HG02852 (cell line): ENCODE measurements at regions not wholly inside any gene's neighbourhood (a gene's known extent, or its start where the extent isn't known, plus 50 kb on each side); places are given as distances from the start of the nearest gene placed in this dataset.

ENCODE experiments used
- ATAC-seq: cut with Tn5 transposase; IDR thresholded peaks from one replicate; pipeline ENCODE4 v1.9.1; 2021; ENCODE audit warnings: mild to moderate bottlenecking, moderate library complexity; ENCODE audit not compliant: unreplicated experiment

- ATAC-seq: no peak
Measured at GRCh38 chr10:15462253-15462897, 91.3 kb upstream of the FAM171A1 start.

GRCh38 chr10:15461353-15462108 lies 90.4 kb upstream of the FAM171A1 start:
- no peak for ATAC-seq

- no peak for ATAC-seq
Measured at GRCh38 chr10:15460661-15461060, 89.6 kb upstream of the FAM171A1 start.

- no peak for ATAC-seq
Measured at GRCh38 chr10:15459218-15459617, 88.1 kb upstream of the FAM171A1 start.

GRCh38 chr10:15457382-15457781 lies 86.3 kb upstream of the FAM171A1 start:
- no peak for ATAC-seq

- no peak for ATAC-seq
Measured at GRCh38 chr10:15455456-15455855, 84.4 kb upstream of the FAM171A1 start.

GRCh38 chr10:15453926-15454325 lies 82.8 kb upstream of the FAM171A1 start:
- no peak for ATAC-seq

GRCh38 chr10:15453457-15453856 lies 82.4 kb upstream of the FAM171A1 start:
- no peak for ATAC-seq

GRCh38 chr10:15452545-15452944 lies 81.5 kb upstream of the FAM171A1 start:
- no peak for ATAC-seq

- ATAC-seq: no peak
Measured at GRCh38 chr10:15451137-15452094, 80.3 kb upstream of the FAM171A1 start.

- ATAC-seq: no peak
Measured at GRCh38 chr10:15448598-15448997, 77.5 kb upstream of the FAM171A1 start.

GRCh38 chr10:15445006-15445390 lies 73.9 kb upstream of the FAM171A1 start:
- ATAC-seq: no peak

GRCh38 chr10:15444105-15445005 lies 73.3 kb upstream of the FAM171A1 start:
- ATAC-seq: no peak

GRCh38 chr10:15442056-15442455 lies 71.0 kb upstream of the FAM171A1 start:
- no peak for ATAC-seq

GRCh38 chr10:15440204-15440711 lies 69.2 kb upstream of the FAM171A1 start:
- no peak for ATAC-seq

GRCh38 chr10:15439341-15439842 lies 68.3 kb upstream of the FAM171A1 start:
- ATAC-seq: no peak

- no peak for ATAC-seq
Measured at GRCh38 chr10:15436696-15437095, 65.6 kb upstream of the FAM171A1 start.

GRCh38 chr10:15433850-15434537 lies 62.9 kb upstream of the FAM171A1 start:
- peak; percentile 57 for ATAC-seq

GRCh38 chr10:15432266-15432665 lies 61.2 kb upstream of the FAM171A1 start:
- ATAC-seq: no peak
